Muscle of back (tissue), 3 donors: ENCODE measurements at regions not wholly inside any gene's neighbourhood (a gene's known extent, or its start where the extent isn't known, plus 50 kb on each side); places are given as distances from the start of the nearest gene placed in this dataset.
"Not testable (repeated sequence)": the region's sequence is repeated elsewhere in the genome, so short reads cannot be mapped to it uniquely, and the experiment has no call there.

Experiments used
- DNase-seq, 3 donors: peaks; one replicate each; pipeline versions ENCODE4 v3.0.0 to v3.0.0-alpha.2; 2013

DNA sequence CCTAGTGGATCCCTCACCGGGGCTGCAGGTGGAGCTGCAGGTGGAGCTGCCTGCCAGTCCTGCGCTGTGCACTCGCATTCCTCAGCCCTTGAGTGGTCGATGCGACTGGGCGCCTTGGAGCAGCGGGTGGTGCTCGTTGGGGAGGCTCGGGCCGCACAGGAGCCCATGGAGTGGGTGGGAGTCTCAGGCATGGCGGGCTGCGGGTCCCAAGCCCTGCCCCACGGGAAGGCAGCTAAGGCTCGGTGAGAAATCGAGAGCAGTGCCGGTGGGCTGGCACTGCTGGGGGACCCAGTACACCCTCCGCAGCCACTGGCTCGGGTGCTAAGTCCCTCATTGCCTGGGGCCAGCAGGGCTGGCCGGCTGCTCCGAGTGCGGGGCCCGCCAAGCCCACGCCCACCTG lies 351.8 kb upstream of the CITED2 start:
- not testable (repeated sequence) for DNase-seq

DNA sequence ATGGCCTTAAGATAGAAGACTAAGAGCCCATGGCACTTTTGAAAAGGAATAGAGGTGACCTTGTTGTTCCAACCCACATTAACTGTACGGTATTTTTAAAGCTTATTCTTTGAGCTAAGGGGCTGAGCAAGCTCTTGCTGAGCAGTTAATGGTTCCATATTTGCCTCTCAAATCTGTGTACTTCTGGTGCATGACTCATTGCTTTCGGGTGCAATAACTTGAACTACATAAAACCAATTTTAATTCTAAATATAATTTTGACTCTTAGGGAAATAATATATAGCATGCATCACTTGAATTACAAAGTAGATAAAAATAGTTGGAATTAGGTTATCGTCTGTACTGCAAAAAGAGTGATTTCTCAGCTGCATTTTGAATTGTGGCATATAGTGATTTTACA lies 348.1 kb upstream of the CITED2 start:
- no peak for DNase-seq

DNA sequence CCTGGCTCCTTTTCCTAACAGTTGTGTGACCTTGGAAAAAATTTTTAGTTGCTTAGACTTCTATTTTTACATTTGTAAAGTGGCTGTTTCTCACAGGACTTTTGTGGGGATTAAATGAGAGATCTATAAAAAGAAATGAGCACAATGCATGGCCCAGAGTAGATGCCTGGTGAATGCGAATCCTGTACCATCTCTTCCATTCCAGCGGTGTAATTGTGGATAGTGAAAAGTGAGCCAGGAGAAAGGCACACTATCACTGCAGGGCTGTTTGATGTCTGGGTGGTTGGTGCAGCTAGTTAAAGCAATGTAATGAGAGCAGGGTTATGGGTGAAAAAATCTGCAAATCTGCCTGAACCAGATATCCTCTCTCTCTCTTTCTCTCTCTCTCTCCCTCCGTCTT lies 347.5 kb upstream of the CITED2 start:
- no peak for DNase-seq

DNA sequence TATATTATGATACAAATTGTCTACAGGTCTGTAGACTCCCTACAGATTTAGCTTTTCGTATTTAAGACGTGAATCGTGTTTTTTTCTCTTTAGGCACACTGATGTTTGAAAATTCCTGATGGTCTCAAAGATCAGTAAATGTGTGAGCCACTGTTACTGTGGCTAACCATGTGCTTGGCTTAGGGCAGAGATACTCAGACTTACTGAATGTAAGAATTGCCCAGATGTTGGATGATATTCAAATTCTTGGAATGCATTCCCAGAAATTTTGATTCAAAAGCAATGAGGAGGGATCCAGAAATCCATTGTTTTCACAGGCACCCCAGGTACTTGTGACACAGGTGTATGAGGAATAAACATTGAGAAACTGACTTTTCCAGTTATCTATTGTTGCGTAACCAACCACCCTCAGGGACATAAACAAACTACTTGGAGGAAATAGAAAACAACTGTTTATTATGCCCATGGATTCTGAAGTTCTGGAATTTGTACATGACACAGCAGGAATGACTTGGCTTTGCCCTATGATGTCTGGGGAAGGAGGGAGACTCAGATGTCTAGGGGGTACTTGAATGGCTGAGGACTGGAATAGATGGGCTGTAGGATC lies 339.6 kb upstream of the CITED2 start:
- DNase-seq, result no peak

DNA sequence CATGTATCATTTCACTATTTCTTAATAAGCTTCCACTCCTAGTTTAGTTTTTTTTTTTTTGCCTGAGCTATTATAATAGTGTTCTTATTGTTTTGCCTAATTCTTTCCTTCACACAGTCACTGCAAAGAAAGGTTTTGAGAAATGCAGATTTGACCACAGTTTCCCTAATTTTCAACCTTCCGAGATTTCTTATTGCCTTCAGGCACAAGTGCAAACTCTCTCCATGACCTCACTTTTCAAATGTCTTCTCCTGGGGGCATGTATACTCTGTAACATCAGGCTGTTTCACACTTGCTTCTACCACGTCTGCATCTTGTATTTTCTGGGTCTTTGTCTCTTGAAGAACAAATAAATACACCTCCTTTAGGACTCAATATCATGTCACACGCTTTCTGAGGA lies 339.0 kb upstream of the CITED2 start:
- no peak for DNase-seq

DNA sequence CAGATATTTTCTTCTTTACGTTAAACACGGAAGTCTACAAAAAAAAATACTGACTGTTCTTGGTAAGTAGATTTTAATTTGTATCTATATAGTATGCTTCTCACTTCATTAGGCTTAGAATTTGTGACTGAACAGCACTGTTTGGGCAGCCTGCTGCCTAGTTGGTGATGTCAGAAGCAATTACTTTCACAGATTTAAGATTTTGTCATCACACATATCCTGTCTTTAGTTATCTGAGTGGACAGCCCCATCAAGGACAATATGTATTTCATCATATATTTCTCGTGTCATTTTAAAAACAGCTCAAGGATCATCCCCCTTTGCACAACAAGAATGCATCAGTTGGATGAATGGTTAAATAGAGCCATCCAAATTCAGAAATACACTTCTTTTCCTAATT lies 338.4 kb upstream of the CITED2 start:
- no peak for DNase-seq

DNA sequence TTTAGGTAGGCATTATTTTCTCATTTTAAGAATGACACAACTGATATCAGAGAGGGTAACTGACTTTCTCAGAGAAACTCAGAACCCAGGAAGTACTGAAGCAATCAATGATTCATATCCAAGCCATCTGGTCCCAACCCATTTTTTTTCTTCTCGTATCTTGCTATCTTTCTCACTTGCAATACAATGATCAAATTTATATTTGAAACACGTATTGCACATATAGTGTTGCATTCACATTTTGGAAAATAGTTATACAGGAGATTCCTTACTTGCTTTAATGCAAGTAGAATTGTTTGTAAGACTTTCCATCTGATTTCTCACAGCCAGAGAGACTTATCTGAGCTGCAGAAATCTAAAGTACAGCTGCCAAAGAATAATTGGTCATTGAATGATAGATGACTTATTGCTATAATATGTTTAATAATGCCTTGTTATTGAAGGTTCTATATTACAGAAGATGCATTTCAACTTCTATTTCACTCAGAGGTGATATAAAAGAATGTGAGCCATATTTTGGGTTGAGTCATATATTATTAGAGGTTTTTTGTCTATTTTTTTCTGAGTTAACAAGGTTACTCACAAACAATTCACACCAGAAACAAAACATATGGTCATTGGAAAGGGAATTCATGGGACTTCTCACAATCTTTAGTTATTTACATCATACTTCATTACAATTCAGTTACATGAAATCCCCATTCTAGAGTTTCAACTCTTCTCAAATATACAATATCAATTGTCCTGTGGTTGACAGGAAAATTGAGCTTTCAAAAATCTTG lies 337.5 kb upstream of the CITED2 start:
- peak in 1 of 3 donors; percentile 17 for DNase-seq

DNA sequence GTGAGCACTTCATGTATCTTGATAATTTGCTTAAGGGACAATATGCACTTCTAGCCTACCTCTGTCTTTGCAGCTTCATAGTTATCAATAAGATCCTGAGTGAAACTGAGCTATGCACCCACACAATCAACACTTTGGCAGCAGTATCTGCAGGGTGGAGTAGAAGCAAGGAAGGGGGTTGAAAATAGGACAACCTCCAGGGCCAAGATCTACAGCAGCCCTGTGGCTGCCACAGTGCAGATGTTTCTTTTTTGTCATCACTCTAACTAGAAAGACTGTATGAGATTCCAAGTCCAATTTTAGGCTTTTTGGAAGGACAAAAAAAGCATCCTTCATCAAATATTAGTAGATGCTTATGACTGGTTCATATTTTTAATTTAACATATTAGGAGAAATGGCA lies 336.1 kb upstream of the CITED2 start:
- no peak for DNase-seq

DNA sequence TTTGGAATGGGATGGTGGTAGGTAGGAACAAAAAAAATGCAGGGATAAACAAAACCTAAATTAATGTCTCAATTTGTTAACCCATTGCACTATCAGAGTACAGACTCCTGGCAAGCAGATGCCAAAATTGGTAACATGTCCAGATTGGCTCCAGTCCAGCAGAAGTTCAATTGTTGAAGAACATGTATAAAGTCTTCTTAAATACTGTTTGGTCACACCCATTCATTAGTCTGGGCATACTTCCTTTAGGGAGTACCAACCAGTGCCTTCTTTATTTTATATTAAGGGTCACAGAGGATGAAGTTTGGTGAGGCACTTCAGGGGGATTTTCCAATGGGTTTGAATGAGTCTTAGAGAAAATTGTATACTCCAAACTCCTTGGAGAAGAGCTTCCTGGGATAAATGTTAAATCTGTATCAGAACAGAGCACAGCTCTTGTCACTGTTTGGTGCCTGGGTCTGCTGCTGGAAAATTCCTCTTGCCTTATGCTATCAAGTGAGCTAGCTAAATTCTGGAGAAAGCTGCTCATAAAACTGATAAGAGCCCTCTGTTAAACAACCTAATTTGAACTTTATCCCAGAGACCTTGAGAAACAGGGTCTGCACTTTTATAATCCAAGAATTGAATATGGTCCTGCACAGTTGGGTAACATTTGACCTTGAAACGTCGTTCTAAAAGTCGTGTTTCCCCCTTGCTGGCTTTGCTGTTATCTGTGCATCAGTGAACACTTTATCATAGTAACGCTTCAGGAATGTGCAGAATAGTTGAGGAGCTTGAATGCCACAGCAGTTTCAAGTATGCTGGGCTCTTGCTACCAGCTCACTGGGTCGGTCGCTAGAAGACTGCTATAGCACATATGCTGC lies 334.1 kb upstream of the CITED2 start:
- peak in 2 of 3 donors; percentile 24 to 78 for DNase-seq

DNA sequence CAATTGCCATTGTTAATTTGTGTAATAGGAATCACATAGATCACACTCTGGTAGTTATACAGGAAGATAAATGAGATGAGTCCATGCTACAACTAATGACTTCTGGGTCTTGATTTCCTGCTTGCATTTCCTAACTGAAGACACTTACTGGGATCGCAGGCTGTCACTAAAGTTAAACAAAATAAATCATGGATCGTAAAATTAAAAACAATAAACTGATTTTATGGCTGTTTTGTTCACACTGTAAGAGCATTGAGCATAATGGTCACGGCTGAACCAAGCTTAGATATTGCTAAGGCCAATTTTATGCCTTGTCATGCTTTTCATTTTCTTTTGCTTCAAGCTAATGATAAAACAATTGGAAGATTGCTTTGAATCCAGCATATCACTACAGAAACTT lies 332.5 kb upstream of the CITED2 start:
- no peak for DNase-seq

DNA sequence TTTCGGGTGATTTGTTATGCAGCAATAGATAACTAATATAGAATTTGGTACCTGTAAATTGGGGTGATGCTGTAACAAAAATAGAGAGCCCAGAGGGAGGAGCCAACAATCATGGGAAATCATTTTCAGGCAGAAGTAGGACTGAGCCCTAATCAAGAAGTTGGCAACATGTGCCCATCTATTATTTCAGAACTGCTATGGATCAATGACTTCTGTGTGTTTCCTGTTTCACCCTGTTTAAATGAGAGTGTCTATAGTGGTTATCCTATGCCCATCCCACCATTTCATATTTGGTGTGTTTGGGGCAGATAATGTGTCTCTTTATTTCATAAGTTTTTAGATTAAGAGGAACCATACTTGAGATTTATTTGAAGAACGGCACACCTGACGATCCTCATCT lies 330.8 kb upstream of the CITED2 start:
- no peak for DNase-seq

DNA sequence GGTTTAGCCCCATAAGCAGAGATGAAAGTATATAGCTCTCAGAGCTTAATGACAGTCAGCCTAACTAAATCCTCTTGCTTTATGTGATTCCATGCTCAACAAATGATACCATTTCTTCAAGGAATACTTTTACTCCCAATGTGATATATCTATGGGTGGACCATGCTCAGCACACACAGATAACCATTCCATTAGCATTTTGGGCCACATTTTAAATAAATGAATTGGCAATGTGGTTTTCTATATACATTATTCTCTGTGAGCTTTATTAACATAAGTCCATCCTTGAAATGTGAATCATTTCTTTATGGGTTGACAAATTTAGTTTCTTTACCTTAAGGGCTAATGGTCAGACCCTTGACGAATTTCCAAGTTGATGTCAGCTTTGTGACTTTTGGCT lies 329.3 kb upstream of the CITED2 start:
- no peak for DNase-seq

DNA sequence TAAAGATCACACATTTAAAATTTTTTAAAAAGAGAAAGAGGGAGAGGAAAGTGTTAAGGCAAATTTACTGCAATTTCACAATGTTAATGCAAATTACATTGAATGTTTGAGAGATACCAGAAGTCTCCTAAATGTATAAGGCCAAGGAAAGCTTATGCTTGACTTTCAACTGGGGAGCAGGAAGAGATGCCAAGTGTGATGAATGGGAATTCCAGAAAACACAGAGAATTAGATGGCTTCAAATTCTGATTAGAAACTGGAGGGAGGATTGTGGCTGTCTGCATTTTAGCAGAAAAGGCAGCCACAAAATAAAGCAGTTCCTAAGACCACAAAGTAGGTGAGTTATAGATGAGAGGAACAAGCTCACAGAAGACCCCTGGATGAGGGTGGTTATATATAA lies 328.3 kb upstream of the CITED2 start:
- DNase-seq, result no peak

DNA sequence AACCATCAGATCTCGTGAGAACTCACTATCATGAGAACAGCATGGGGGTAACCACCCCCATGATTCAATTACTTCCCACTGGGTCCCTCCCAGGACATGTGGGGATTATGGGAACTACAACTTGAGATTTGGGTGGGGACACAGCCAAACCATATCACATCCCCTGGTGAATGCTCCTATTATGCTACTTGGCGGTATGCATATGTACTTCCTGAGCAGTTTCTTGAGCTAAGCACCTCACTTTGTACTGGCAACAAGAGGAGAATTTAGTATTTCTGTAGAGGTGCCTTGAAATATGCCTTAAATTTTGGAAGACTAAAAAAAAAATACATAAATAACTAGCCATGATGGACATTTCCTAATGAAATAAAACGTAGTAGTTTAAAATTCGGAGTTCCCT lies 327.2 kb upstream of the CITED2 start:
- DNase-seq, result no peak

DNA sequence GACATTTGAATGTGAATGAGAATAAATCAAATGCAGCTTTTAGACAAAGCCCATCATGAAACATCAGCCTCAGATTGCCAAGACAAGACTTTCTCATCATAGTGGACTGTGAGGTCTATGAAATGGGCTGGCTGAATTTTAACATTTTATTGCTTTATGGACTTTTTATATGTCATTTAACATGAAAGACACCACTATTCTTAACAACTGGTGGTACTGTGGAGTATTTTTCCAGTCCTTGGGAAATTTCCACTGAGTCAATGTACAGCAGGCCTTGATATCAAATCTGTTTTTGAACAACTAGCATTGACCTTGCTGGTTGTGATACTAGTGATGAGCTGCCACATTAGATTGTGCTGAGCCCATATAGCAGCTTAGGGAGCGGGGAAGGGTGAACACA lies 326.6 kb upstream of the CITED2 start:
- DNase-seq, result no peak

DNA sequence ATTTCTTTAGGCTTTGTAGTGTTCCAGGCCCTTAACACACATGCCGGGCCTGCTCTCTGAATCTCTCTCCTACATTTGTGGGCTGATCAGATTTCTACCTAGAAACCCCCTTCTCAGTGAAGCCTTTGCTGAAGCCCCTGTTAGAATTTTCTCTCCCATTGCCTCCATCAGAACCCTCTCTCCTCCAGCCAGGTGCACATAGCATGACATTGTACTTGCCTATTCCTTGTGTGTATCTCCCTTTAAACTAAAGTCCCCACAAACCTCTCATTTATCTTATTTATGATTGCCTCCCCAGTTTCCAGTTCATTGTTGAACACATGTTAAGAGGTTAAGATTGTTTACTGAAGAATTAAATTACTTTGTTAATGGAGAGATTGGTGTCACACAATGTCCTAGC lies 325.5 kb upstream of the CITED2 start:
- DNase-seq, result no peak

DNA sequence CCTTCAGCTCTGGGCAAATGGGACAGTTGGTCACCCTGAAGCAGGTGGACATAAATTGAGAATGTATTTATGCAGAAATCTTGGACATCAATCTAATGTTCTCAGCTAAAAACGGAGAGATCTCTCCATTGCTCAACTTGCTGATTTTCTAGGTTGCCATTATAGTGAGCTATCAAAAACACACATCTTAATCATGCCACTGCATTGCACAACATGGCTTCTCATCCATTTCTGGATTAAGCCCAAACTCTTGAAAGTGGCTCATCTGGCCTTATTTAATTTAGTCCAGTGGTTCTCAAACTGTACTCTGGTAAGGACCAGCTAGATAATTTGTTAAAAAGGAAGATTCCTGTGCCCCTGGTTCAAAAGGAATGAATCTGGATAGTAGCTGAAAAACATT lies 324.9 kb upstream of the CITED2 start:
- DNase-seq, result no peak

DNA sequence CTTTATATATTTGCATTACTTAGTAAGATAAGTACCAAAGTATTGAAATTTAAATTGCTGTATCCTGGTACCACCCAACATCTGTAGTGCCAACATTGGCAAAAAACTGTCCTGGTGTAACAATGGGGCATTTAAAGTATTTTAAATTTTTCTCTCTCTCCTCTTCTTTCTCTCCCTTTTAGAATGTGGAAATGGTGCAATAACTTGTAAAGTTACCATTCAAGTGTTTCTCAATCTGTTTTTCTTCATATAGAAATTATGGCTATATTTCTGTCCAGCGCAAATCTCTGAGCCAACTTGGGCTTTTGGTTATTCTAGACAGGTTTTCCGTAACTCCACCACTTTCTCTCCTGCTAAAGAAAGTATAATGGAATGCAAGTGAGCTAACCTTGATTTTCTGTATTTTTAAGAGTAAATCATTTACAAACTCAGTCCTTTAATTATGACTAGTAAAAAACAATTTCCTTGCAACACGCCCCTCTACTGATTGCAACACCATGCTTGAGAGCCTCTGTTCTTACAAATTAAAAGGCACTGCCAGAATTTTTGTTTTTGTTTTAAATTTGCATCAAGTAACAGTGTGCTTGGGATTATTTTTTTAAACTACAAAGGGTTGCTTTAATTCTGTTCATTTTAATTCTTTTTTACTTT lies 324.2 kb upstream of the CITED2 start:
- no peak for DNase-seq

DNA sequence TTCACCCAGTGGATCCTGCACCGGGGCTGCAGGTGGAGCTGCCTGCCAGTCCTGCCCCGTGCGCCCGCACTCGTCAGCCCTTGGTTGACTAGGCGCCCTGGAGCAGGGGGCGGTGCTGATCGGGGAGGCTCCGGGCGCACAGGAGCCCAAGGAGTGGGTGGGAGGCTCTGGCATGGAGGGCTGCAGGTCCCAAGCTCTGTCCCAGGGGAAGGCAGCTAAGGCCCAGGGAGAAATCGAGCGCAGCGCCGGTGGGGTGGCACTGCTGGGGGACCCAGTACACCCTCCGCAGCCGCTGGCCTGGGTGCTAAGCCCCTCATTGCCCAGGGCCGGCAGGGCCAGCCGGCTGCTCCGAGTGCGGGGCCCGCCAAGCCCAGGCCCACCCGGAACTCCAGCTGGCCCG lies 323.4 kb upstream of the CITED2 start:
- not testable (repeated sequence) for DNase-seq

DNA sequence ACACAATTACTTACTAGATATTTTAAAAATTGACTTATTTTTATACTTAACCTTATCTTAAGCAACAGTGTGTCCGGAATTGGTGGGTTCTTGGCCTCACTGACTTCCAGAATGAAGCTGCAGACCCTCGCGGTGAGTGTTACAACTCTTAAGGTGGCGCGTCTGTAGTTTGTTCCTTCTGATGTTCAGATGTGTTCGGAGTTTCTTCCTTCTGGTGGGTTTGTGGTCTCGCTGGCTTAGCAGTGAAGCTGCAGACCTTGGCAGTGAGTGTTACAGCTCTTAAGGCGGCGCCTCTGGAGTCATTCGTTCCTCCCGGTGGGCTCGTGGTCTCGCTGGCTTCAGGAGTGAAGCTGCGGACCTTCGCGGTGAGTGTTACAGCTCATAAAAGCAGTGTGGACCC lies 322.5 kb upstream of the CITED2 start:
- DNase-seq, result not testable (repeated sequence)

DNA sequence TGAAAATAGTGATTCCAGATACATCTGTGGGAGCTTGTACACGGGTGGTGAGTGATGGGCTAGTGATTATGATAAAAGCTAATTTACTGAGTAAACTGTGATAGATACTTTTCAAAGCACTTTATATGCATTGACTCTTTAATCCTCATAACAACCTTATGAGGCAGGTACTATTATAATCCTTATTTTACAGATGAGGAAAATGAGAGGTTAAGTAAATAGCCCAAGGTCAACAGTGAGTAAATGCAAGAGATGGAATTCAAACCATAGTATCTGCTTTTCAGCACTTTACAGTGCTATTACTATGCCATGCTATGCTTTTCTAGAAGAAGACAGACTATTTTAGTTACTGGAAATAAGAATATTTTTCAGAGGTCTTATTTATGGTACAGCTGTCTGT lies 320.9 kb upstream of the CITED2 start:
- DNase-seq, result no peak

DNA sequence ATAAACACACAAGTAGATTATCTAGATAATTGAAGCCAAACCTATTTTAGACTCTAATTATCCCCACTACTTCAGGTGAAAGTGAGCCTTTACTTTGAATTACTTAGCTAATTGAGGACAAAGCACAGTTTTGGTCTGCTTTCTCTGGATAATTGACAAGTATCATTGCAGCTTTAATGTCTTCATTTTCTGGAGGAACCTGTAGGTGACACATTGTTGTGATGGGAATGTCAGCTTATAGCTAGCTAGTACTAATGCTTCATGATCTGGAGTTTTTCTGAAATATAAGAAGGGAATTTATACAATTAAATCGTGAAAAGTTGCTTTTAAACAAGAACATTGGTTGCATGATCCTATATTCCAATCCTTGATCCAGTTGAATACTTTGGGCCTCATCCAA lies 319.3 kb upstream of the CITED2 start:
- DNase-seq, result no peak
